ENCODE measurements at regions not wholly inside any gene's neighbourhood (a gene's known extent, or its start where the extent isn't known, plus 50 kb on each side); places are given as distances from the start of the nearest gene placed in this dataset.
"Not testable (repeated sequence)": the region's sequence is repeated elsewhere in the genome, so short reads cannot be mapped to it uniquely, and the experiment has no call there.

DNA sequence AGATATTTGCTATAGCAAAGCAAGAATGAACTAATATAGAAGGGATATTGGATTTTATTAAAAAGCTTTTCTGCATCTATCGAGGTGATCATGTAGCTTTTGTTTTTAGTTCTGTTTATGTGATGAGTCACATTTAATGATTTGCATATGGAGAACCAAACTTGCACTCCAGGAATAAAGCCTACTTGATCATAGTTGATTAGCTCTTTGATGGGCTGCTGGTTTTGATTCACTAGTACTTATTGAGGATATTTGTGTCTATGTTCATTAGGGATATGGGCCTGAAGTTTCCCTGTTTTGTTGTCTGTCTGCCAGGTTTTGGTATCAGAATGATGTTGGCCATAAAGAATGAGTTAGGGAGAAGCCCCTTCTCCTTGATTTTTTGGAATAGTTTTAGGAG, 310.7 kb downstream of the ARPP21 start:
- DNase-seq: no peak

GRCh38 chr3:35954413-35954812, 315.1 kb downstream of the ARPP21 start:
- DNase-seq: no peak

DNA sequence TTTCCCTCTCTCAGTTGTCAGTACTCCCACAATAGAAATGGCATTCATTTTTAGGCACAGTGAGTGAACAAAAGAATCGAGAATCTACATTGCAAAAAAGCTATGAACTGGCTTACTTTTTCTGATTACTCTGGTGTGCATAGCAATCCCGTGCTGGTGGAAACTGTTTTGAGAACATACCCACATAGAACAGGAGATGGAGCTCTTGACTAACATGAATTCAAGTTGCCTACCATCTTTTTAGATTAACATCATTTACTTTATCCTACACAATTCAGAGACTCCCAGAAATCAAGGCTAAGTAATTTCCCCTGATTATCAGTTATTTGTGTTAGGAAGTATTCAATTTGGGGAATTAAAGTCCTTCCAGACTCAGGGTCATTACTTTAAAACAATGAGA, 326.6 kb downstream of the ARPP21 start:
- no peak for DNase-seq

GRCh38 chr3:35966629-35967464, 327.5 kb downstream of the ARPP21 start:
- DNase-seq: no peak

DNA sequence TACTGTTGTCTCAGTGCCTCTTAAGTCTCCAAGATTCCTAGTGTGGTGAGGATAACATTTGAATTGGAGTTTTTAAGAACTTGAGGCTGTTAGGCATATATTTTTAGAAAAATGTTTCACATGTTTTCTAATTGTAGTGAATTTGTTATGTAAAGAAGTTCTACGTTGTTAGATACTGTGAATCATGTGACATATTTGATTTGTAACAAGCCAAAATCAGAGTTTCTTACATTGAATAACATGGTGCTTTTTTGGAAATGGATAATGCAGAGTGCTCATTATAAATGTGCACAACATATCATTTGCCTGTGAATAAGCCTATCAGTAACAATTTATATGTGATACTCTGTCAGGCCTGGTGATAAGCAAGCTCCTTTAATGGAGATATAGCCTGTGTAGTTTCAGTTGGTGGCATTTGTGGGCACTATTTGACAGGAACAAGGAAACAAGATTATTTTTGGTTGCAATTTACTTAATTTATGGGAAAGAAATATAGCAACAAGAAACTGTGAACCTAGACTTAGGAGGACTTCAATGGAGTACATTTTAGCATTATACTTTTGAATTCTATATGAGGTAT, 328.8 kb downstream of the ARPP21 start:
- no peak for DNase-seq

GRCh38 chr3:35969406-35969805, 330.1 kb downstream of the ARPP21 start:
- no peak for DNase-seq

GRCh38 chr3:35970793-35971192, 331.5 kb downstream of the ARPP21 start:
- DNase-seq: no peak

DNA sequence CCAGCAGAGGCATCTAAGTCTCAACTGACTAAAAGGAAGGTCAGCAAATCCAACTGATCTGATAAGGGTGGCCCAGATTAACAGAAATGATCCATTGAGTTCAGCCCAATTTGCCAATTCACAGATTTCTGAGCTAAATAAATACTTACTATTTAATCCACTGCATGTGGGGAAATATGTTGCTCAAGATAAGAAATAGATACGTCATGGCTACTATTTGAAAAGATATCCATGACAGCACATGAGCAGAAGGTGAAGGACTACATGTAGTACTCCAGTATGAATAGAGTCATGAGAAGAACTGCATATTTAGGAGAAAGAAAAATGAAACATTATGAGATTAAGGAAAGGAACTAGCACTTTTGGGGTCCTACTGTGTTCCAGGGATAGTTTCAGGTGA, 332.4 kb downstream of the ARPP21 start:
- no peak for DNase-seq

GRCh38 chr3:35974872-35975271, 335.5 kb downstream of the ARPP21 start:
- DNase-seq: no peak

GRCh38 chr3:35986161-35986560, 346.8 kb downstream of the ARPP21 start:
- no peak for DNase-seq

DNA sequence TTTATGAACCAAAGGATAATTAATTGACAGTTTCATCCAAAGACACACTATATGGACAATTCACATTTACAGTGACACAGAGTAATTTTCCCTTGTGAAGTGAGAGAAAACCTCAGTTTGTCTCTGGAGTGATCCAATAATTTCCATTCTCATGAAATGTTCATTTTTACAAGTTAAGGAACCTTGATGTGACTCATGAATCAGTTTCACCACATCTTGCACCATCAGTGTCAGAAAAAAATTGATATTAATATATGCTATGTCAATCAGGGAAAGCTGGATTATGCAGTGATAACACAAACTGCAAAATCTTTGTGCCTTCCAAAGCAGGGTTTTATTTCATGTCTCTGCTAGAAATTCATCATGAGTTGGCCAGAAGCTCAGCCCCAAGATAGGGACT, 348.1 kb downstream of the ARPP21 start:
- DNase-seq: no peak

DNA sequence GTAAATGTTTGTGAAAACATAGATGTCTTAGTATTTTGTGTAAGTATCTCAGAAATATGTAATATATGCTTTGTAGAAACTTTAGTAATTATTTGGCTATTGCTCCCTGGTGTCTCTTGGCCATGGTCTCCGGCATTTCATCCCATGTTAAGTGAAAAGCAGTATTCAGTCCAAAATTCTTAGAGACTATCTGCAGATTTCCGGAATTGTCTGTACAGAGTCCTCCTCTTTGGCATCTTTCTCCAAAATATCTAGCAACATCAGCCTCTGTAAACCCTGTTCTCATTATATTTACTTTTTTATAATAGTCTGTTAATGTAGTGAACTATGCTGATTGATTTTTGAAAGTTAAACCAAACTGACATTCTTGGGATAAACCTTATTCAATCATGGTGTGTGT, 352.7 kb downstream of the ARPP21 start:
- no peak for DNase-seq

- no peak for DNase-seq
Measured at GRCh38 chr3:36011791-36012190, 368.5 kb upstream of the STAC start.

DNA sequence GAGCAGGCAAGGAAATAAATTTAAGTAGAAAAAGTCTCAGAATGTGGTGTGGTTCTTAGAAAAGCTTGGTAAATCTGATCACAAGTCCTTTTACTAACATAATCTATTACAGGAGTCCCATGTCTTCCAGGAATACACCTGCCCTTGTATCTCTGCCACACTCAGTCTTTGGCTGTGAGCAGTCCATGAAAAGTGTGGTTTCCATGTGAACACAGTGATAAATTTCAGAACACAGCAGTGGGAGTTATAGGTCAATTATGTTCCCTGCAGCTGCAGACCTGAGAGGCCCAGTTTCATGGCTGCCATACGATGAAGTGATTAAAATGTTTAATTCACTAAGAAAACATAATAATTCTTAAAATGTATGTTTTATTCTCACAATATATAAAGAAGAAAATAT, 366.9 kb upstream of the STAC start:
- DNase-seq: no peak

DNA sequence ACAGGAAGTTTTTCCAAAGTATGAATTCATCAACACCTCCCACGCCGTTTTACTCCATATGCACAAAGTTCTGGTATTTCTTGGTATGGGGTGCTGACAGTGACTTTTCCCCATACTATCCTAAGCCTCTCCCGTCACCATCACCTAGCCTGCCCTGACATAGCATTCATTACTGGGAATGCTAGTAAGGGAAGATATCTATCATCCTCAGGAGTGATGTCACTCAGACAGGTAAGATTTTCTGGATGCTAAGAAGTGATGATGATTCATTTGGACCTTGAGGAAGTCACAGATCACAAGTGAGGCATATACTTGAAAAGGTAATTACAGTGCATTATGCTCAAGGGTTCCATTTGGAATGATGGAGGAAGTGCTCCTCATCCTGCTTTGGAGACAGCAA, 355.1 kb upstream of the STAC start:
- no peak for DNase-seq

DNA sequence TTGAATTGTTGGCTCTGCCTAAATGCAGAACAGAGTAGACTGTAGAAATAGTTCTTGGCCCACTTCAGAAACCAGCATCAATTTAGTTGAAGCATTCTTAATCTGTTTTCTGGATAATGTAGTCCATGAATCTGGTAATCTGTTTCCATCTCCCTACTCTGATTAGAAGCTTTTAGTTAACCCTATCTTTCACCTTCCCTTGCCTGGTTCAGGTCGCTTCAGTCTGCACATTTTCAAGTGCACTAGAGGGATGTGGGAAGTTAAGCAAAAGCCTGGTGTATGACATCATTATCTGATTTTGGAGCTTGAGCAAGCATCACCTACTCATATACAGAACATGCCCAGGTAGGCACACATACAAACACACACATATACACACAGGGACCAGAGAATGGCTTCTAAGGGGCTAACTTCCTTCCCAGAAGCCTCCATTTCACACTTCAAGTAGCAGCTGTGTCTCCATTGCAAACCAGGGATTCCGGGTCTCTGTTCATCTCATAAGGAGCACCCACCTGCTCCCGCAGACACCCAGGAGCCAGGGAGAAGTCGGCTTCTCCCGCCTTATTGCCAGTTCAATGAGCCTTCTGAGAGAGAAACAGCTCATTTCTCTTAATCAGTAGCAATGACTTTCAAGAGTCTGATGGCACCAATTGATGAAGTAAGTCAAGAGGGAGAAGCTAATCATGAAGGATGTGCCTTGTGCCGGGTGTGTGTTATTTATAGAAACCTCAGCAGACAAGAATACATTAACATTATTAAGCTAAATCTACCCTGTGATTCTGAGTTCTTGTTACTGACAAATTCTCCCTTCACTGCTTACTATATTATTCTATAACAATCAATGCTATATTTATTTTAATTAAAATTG, 347.9 kb upstream of the STAC start:
- DNase-seq: no peak

GRCh38 chr3:36058404-36059030, 321.8 kb upstream of the STAC start:
- DNase-seq: no peak

GRCh38 chr3:36060950-36061349, 319.4 kb upstream of the STAC start:
- no peak for DNase-seq

DNA sequence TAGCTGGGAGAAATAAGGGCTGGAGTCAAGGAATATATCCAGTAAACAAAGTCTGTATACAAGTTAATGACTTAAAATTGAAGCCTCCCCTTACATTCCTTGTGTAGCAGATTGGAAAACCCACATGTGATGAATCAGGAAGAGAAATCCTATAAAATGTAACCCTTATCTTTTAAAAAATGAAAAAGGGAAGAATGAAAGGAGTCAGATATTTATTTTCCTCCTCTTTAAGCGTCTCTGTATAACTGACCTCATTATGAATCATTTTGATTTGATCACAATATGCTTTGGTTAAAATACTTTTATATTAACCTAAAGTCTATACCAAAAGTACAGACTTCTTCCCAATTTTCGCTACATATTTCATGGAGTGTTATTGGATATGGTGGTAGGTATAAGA, 316.3 kb upstream of the STAC start:
- DNase-seq: no peak

DNA sequence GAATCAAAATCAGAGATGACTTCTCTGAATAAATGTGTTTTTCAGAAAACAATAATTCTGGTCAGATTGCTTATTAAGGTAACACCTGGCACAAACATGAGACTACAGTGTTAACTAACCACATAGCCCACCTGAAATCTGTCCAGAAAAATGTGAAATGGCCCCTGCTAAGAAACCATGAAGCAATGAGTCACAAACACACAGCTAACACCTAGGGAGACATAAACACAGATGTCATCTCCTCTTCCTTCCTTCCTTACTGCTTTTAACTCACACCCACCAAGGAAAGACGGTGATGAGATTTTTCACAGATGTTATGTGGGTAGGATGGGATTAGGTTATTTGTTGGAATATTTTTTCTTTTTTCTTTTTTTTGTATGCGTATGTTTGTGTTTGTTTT, 315.0 kb upstream of the STAC start:
- no peak for DNase-seq

DNA sequence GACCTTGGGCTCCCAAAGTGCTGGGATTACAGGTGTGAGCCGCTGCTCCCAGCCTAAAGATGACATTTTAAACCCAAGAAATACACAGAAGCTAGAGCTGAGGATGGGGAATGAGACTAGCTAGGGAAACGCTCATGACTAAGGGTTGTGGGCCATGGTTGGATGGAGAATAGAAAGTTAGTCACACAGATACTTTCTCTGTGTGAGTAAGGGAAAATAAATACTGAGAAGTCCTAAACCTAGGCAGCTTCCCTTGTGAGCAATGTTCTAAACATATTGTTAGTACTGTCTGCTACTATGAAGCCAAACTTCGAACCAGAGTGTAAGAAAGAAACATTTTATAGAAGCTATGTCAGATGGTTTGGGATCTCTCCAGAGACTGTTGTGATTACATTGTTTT, 304.8 kb upstream of the STAC start:
- DNase-seq: no peak

DNA sequence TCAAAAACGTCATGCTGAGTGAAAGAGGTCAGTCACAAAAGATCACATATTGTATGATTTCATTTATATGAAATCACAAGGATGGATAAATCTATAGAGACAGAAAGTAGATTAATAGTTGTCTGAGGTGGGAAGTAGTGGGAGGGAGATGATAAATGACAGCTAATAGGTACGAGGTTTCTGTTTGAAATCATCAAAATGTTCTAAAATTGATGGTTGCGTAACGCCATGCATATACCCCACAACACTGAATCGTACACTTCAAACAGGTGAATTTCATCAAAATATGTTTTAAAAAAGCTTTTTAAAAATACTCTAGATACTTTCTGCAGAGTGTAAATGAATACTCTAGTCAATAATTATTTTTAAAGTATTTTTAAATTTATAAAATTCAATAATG, 303.0 kb upstream of the STAC start:
- no peak for DNase-seq

GRCh38 chr3:36082958-36083357, 297.3 kb upstream of the STAC start:
- DNase-seq: not testable (repeated sequence)

Data from femur (tissue), 1 donor.